PFSK-1 (cell line): ENCODE measurements at regions not wholly inside any gene's neighbourhood (a gene's known extent, or its start where the extent isn't known, plus 50 kb on each side); places are given as distances from the start of the nearest gene placed in this dataset.

Source experiments
- FOXP2 ChIP-seq: optimal IDR thresholded peaks from 2 replicates; pipeline ENCODE3; 2011; ENCODE audit warnings: borderline replicate concordance, control low read depth, inconsistent platforms; ENCODE audit not compliant: insufficient read depth; ENCODE audit errors: extremely low read length, extremely low read depth
- POLR2AphosphoS5 ChIP-seq: IDR thresholded peaks from 2 replicates; pipeline ENCODE4 v1.6.1; 2012; ENCODE audit warnings: low read depth, mild to moderate bottlenecking, control low read depth, low read length, moderate library complexity
- REST ChIP-seq, 2 experiments: IDR thresholded peaks; 2 replicates each; pipeline versions ENCODE4 v1.6.1 to v1.8.0; 2011 to 2012; ENCODE audit warnings: low read depth in 2 of 2, low read length in 2 of 2, control low read depth in 1 of 2, inconsistent platforms in 1 of 2, mild to moderate bottlenecking in 1 of 2, moderate library complexity in 1 of 2; ENCODE audit not compliant: insufficient read depth in 1 of 2
- SIN3A ChIP-seq: IDR thresholded peaks from 2 replicates; pipeline ENCODE4 v1.6.1; 2012; ENCODE audit warnings: mild to moderate bottlenecking, low read length, moderate library complexity, borderline replicate concordance; ENCODE audit not compliant: insufficient read depth
- TAF1 ChIP-seq: IDR thresholded peaks from 2 replicates; pipeline ENCODE4 v1.6.1; 2012; ENCODE audit warnings: low read length, control low read depth, borderline replicate concordance; ENCODE audit not compliant: insufficient read depth

GRCh38 chr4:124177647-124178425 is 534.7 kb downstream of the ANKRD50 start:
- TF ChIP-seq TAF1 (no peak), FOXP2 (no peak), SIN3A (no peak), REST (IDR thresholded peaks at IDR 0.05; ENCODE audit: insufficient read depth in 1 of 2, low read depth in 2 of 2, low read length in 2 of 2) (no peak), POLR2AphosphoS5 (no peak)

GRCh38 chr4:124178449-124179021 is 534.0 kb downstream of the ANKRD50 start:
- TF ChIP-seq TAF1 (no peak), POLR2AphosphoS5 (no peak), SIN3A (no peak), FOXP2 (no peak), REST (IDR thresholded peaks at IDR 0.05; ENCODE audit: insufficient read depth in 1 of 2, low read depth in 2 of 2, low read length in 2 of 2) (no peak)

GRCh38 chr4:124179506-124180186 is 532.9 kb downstream of the ANKRD50 start:
- no peak for TF ChIP-seq POLR2AphosphoS5
- no peak for TF ChIP-seq REST (IDR thresholded peaks at IDR 0.05; ENCODE audit: insufficient read depth in 1 of 2, low read depth in 2 of 2, low read length in 2 of 2)
- TF ChIP-seq TAF1 = no peak
- TF ChIP-seq SIN3A = no peak
- TF ChIP-seq FOXP2 = no peak

DNA sequence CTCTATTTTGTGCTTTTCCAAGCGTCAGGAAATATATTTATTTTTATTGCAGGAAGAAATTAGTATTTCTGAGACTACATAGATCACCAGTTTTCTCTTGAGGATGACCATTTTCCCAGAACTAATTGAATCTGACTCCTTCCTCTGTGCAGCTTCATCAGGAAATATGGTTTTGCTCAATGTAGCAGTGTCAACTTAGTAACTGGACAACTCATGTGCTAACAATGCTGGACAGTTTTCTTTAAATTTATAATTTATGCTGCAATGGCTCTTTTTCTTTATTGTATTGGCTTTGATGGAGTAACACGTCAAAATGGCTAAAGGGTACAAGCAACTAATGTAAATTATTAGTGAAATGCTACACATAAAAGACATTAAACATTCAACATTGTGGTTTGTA is 531.5 kb downstream of the ANKRD50 start:
- no peak for TF ChIP-seq POLR2AphosphoS5
- TF ChIP-seq REST (IDR thresholded peaks at IDR 0.05; ENCODE audit: insufficient read depth in 1 of 2, low read depth in 2 of 2, low read length in 2 of 2) = no peak
